HCT116 (cell line): ENCODE measurements at regions not wholly inside any gene's neighbourhood (a gene's known extent, or its start where the extent isn't known, plus 50 kb on each side); places are given as distances from the start of the nearest gene placed in this dataset.

Source experiments
- ATAC-seq: fragments of 200-7000 bp; cut with Tn5 transposase; 2 replicates; pipeline ENCODE4 v1.9.1; 2020; ENCODE audit warnings: mild to moderate bottlenecking, moderate library complexity
- BruUV-seq: library from RNA; stranded (reverse); fragments of 400-500 nt; replicated peaks from 2 replicates; lab custom pipeline; 2021; lab: Mats Ljungman, UMichigan
- CTCF ChIA-PET: fragments of 300-600 bp; sonication (Branson Sonifier 250); formaldehyde crosslinking; loops from one replicate; lab custom pipeline; 2021; ENCODE audit warnings: antibody characterized with exemption; lab: Charles Lee
- POLR2A ChIA-PET: fragments of 300-600, 350-600 bp; sonication (Branson Sonifier 250); formaldehyde crosslinking; loops from one replicate; lab custom pipeline; 2021; ENCODE audit warnings: antibody characterized with exemption; lab: Charles Lee
- RAD21 ChIA-PET, 2 experiments: fragments of 300-600 bp; sonication (Branson Sonifier 250); formaldehyde crosslinking; loops; one replicate each; lab custom pipeline; 2023; ENCODE audit warnings: low total read pairs in 2 of 2; ENCODE audit not compliant: uncharacterized antibody in 2 of 2, unreplicated experiment in 2 of 2, low non-redundant PET in 1 of 2; lab: Charles Lee
- DNase-seq: peaks from one replicate; pipeline ENCODE4 v3.0.0-alpha.2; 2010; ENCODE audit warnings: low read depth, low spot score
- H2AFZ ChIP-seq: fragments of 200-600 bp; shearing (Covaris generic), sonication (generic); 2 replicates; pipeline ENCODE4 v1.6.1; 2017; ENCODE audit warnings: low read depth, mixed run types, mixed read lengths, antibody characterized with exemption, low read length; ENCODE audit not compliant: poor library complexity, severe bottlenecking
- H3K27ac ChIP-seq: 2 replicates; pipeline ENCODE4 v1.5.1; 2012; ENCODE audit warnings: low read depth, low read length
- H3K27me3 ChIP-seq: fragments of 200-600 bp; sonication (generic); 2 replicates; pipeline ENCODE4 v1.6.1; 2016; ENCODE audit warnings: mixed run types, low read length, mixed read lengths; ENCODE audit not compliant: insufficient read depth
- H3K36me3 ChIP-seq, 2 experiments: fragments of 200-500 bp in 1 of 2; fragments of 200-600 bp in 1 of 2; sonication (Bioruptor generic) in 1 of 2; sonication (generic) in 1 of 2; 2 replicates each; pipeline versions ENCODE4 v1.5.1 to v1.6.1; 2014 to 2016; ENCODE audit warnings: low read length in 2 of 2, inconsistent platforms in 1 of 2, mixed read lengths in 1 of 2, mixed run types in 1 of 2; ENCODE audit not compliant: insufficient read depth in 2 of 2, control insufficient read depth in 1 of 2
- H3K4me1 ChIP-seq, 2 experiments: fragments of 200-600 bp in 1 of 2; sonication (generic) in 1 of 2; 2 replicates each; pipeline versions ENCODE4 v1.5.1 to v1.6.1; 2012 to 2017; ENCODE audit warnings: low read length in 2 of 2, inconsistent platforms in 1 of 2, mild to moderate bottlenecking in 1 of 2, mixed read lengths in 1 of 2, mixed run types in 1 of 2, moderate library complexity in 1 of 2; ENCODE audit not compliant: insufficient read depth in 2 of 2, control insufficient read depth in 1 of 2
- H3K4me2 ChIP-seq: fragments of 200-600 bp; sonication (generic); 2 replicates; pipeline ENCODE4 v1.6.1; 2017; ENCODE audit warnings: mixed run types, low read length, mixed read lengths
- H3K4me3 ChIP-seq, 2 experiments: fragments of 200-600 bp in 1 of 2; sonication (generic) in 1 of 2; replicated peaks in 1 of 2; 2 replicates each; pipeline ENCODE4 v1.5.1; 2011 to 2016; ENCODE audit warnings: low read length in 2 of 2, control low read depth in 1 of 2, low read depth in 1 of 2, mild to moderate bottlenecking in 1 of 2, mixed read lengths in 1 of 2, mixed run types in 1 of 2
- H3K79me2 ChIP-seq: fragments of 200-600 bp; sonication (generic); 2 replicates; pipeline ENCODE4 v1.6.1; 2017; ENCODE audit warnings: mild to moderate bottlenecking, mixed run types, low read length, moderate library complexity, mixed read lengths; ENCODE audit not compliant: insufficient read depth
- H3K9ac ChIP-seq: fragments of 200-600 bp; sonication (generic); 2 replicates; pipeline ENCODE4 v1.6.1; 2016; ENCODE audit warnings: low read length, mixed read lengths
- H3K9me2 ChIP-seq: fragments of 200-600 bp; sonication (generic), shearing (Covaris generic); 2 replicates; pipeline ENCODE4 v1.6.1; 2017; ENCODE audit warnings: mixed run types, mild to moderate bottlenecking, moderate library complexity; ENCODE audit not compliant: insufficient read depth
- H3K9me3 ChIP-seq, 2 experiments: fragments of 200-500 bp in 1 of 2; fragments of 200-600 bp in 1 of 2; sonication (Bioruptor generic) in 1 of 2; sonication (generic) in 1 of 2; 2 replicates each; pipeline ENCODE4 v1.6.1; 2014 to 2017; ENCODE audit warnings: low read length in 2 of 2, mixed read lengths in 2 of 2, inconsistent platforms in 1 of 2, low read depth in 1 of 2, mild to moderate bottlenecking in 1 of 2, mixed run types in 1 of 2, moderate library complexity in 1 of 2; ENCODE audit not compliant: control insufficient read depth in 1 of 2, insufficient read depth in 1 of 2
- H4K20me1 ChIP-seq: fragments of 200-600 bp; sonication (generic), shearing (Covaris generic); 2 replicates; pipeline ENCODE4 v1.6.1; 2017; ENCODE audit warnings: mixed run types, mild to moderate bottlenecking, moderate library complexity; ENCODE audit not compliant: insufficient read depth
- CEBPB ChIP-seq: IDR thresholded peaks from 2 replicates; pipeline ENCODE4 v1.6.1; 2012; ENCODE audit warnings: low read depth
- EZH2phosphoT487 ChIP-seq: fragments of 200-600 bp; IDR thresholded peaks from 2 replicates; pipeline ENCODE4 v1.6.1; 2018; ENCODE audit warnings: antibody characterized with exemption, borderline replicate concordance
- FOSL1 ChIP-seq: IDR thresholded peaks from 2 replicates; pipeline ENCODE4 v1.6.1; 2012; ENCODE audit warnings: low read depth
- JUND ChIP-seq: IDR thresholded peaks from 2 replicates; pipeline ENCODE4 v1.6.1; 2012
- SIN3A ChIP-seq: IDR thresholded peaks from 2 replicates; pipeline ENCODE4 v1.6.1; 2012; ENCODE audit warnings: low read depth
- SP1 ChIP-seq: IDR thresholded peaks from 2 replicates; pipeline ENCODE4 v1.6.1; 2012; ENCODE audit warnings: low read depth
- SRF ChIP-seq: IDR thresholded peaks from 2 replicates; pipeline ENCODE4 v1.6.1; 2012; ENCODE audit warnings: low read depth
- TCF7L2 ChIP-seq: IDR thresholded peaks from 2 replicates; pipeline ENCODE4 v1.7.0; 2011; ENCODE audit warnings: borderline replicate concordance, inconsistent platforms; ENCODE audit not compliant: insufficient read depth, insufficient read length; ENCODE audit errors: extremely low read depth
- ZFX ChIP-seq: fragments of 450-650 bp; IDR thresholded peaks from 2 replicates; pipeline ENCODE4 v1.6.1; 2017
- ZNF274 ChIP-seq: fragments of 200-500 bp; sonication (Bioruptor generic); IDR thresholded peaks from 2 replicates; pipeline ENCODE4 v1.6.1; 2014; ENCODE audit warnings: mild to moderate bottlenecking, low read depth, low read length, inconsistent platforms
- intact Hi-C: fragments of 100-400 bp; cut with micrococcal nuclease; formaldehyde crosslinking; loops from 2 replicates; pipeline ENCODE4 v1.10.0; 2022
- TF ChIP-seq, protein P1 (sequence below), 3 experiments: fragments of 200-600 bp in 1 of 3; sonication (generic) in 1 of 3; IDR thresholded peaks in 2 of 3; conservative IDR thresholded peaks in 1 of 3; 2 replicates each; pipeline ENCODE4 v1.5.1; 2012 to 2017; ENCODE audit warnings: low read depth in 2 of 3, low read length in 2 of 3, antibody characterized with exemption in 1 of 3, borderline replicate concordance in 1 of 3, control low read depth in 1 of 3, mild to moderate bottlenecking in 1 of 3, mixed read lengths in 1 of 3, mixed run types in 1 of 3, moderate library complexity in 1 of 3; ENCODE audit not compliant: insufficient read depth in 1 of 3
- TF ChIP-seq, protein P2 (sequence below): IDR thresholded peaks from 2 replicates; pipeline ENCODE4 v1.6.1; 2012
- TF ChIP-seq, protein P3 (sequence below): IDR thresholded peaks from 2 replicates; pipeline ENCODE4 v1.6.1; 2012; ENCODE audit warnings: low read depth

DNA sequence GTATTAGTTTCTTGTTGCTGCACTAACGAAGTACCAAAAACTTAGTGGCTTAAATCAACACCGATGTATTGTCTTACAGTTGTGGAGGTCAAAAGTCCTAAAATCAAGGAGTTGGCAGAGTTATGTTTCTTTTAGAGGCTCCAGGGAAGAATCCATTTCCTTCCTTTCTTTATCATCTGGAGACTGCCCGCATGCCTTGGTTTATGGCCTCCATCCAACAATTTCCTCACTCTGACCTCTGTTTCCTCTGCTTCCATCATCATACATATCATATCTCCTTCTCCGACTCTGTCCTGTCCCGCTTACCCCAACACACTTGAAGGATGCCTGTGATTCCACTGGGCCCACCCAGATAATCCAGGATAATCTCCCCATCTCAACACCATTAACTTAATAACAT, 627.8 kb downstream of the KCNJ2 start (continued):
- TF ChIP-seq, protein P1, sequence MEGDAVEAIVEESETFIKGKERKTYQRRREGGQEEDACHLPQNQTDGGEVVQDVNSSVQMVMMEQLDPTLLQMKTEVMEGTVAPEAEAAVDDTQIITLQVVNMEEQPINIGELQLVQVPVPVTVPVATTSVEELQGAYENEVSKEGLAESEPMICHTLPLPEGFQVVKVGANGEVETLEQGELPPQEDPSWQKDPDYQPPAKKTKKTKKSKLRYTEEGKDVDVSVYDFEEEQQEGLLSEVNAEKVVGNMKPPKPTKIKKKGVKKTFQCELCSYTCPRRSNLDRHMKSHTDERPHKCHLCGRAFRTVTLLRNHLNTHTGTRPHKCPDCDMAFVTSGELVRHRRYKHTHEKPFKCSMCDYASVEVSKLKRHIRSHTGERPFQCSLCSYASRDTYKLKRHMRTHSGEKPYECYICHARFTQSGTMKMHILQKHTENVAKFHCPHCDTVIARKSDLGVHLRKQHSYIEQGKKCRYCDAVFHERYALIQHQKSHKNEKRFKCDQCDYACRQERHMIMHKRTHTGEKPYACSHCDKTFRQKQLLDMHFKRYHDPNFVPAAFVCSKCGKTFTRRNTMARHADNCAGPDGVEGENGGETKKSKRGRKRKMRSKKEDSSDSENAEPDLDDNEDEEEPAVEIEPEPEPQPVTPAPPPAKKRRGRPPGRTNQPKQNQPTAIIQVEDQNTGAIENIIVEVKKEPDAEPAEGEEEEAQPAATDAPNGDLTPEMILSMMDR (IDR thresholded peaks at IDR 0.05 in 2 of 3, conservative IDR thresholded peaks at IDR 0.05 in 1 of 3; ENCODE audit: borderline replicate concordance in 1 of 3, insufficient read depth in 1 of 3, low read depth in 2 of 3, low read length in 2 of 3) = no peak
- TF ChIP-seq, protein P2, sequence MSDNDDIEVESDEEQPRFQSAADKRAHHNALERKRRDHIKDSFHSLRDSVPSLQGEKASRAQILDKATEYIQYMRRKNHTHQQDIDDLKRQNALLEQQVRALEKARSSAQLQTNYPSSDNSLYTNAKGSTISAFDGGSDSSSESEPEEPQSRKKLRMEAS = no peak
- TF ChIP-seq EZH2phosphoT487 = no peak
- no peak for TF ChIP-seq JUND
- TF ChIP-seq ZFX = no peak
- TF ChIP-seq SIN3A = no peak
- no peak for TF ChIP-seq ZNF274
- no peak for TF ChIP-seq SP1
- TF ChIP-seq, all 23 proteins: peak for 0

DNA sequence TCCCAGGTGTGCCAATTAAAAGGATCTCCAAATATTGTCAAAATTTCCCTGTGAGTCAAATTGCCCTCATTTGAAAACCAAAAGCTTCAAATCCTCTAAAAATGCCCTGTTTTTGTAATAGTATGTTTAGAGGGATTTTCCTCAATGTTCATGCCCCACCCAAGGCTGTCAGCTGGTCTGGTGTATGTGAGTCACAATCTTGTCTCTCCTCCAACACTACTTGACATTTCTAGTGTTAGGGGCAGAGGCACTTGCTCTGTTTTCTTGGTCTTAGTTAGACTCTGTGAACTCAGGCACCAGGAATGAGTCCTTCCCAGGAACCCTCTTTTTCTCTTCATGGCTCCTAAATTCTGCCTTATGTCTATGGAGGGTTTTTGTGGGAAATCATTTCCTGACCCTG, 634.8 kb downstream of the KCNJ2 start:
- H3K9me3 ChIP-seq = no peaks in the 10 kb centered on the region
- TF ChIP-seq FOSL1 = no peak
- TF ChIP-seq, protein P3, sequence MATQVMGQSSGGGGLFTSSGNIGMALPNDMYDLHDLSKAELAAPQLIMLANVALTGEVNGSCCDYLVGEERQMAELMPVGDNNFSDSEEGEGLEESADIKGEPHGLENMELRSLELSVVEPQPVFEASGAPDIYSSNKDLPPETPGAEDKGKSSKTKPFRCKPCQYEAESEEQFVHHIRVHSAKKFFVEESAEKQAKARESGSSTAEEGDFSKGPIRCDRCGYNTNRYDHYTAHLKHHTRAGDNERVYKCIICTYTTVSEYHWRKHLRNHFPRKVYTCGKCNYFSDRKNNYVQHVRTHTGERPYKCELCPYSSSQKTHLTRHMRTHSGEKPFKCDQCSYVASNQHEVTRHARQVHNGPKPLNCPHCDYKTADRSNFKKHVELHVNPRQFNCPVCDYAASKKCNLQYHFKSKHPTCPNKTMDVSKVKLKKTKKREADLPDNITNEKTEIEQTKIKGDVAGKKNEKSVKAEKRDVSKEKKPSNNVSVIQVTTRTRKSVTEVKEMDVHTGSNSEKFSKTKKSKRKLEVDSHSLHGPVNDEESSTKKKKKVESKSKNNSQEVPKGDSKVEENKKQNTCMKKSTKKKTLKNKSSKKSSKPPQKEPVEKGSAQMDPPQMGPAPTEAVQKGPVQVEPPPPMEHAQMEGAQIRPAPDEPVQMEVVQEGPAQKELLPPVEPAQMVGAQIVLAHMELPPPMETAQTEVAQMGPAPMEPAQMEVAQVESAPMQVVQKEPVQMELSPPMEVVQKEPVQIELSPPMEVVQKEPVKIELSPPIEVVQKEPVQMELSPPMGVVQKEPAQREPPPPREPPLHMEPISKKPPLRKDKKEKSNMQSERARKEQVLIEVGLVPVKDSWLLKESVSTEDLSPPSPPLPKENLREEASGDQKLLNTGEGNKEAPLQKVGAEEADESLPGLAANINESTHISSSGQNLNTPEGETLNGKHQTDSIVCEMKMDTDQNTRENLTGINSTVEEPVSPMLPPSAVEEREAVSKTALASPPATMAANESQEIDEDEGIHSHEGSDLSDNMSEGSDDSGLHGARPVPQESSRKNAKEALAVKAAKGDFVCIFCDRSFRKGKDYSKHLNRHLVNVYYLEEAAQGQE = no peak
- no peak for TF ChIP-seq CEBPB
- TF ChIP-seq SP1 = no peak
- TF ChIP-seq SRF = no peak
- TF ChIP-seq TCF7L2 = no peak
- TF ChIP-seq, all 23 proteins: peak for 0
- Histone ChIP-seq H3K4me3 (no peak overlapping the region), H4K20me1 (no peaks in the 10 kb centered on the region), H3K27me3 (no peaks in the 10 kb centered on the region), H3K27ac (no peak overlapping the region), H3K9me2 (no peaks in the 10 kb centered on the region), H3K79me2 (no peaks in the 10 kb centered on the region), H3K9ac (no peak overlapping the region), H2AFZ (no peak overlapping the region), H3K4me1 (no peaks in the 10 kb centered on the region), H3K36me3 (no peaks in the 10 kb centered on the region), H3K4me2 (no peak overlapping the region)
- no TSS peak for BruUV-seq
- DNase-seq (no peak), ATAC-seq (no peak)
- intact Hi-C loops = no loop called here
- CTCF ChIA-PET = no interaction called here
- RAD21 ChIA-PET = no interaction called here
- POLR2A ChIA-PET = no interaction called here
